ENCODE measurements at regions not wholly inside any gene's neighbourhood (a gene's known extent, or its start where the extent isn't known, plus 50 kb on each side); places are given as distances from the start of the nearest gene placed in this dataset.

DNA sequence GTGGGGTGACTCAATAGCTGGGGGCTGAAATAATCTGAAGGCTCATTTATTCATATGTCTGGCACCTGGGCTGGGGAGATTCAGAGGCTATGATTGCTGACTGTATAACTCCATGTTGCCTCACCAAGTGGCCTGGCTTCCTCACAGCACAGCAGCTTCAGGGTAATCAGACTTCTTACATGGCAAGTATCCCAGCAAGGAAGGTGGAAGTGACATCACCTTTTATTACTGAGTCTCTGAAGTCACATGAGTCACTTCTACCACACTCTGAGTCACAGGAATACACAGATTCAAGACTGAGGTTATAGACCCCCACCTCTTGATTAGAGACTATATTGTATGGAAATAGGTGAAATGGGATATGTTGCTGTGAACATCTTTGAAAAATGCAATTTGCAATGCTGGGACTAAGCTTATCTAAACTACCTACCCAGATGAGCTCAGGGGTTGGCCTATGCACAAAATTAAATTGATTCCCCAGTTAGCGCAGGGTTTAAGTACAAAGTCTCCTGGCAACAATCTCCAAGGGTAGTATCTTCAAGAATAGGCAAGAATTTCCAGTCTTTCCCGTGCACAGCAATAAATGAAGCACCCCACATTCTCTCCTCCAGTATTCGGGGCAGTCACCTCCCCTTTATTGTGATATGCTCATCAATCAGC is 553.1 kb downstream of the LRRC70 start:
- H3K4me2 ChIP-seq: no peak overlapping the region
- TF ChIP-seq, protein P1, sequence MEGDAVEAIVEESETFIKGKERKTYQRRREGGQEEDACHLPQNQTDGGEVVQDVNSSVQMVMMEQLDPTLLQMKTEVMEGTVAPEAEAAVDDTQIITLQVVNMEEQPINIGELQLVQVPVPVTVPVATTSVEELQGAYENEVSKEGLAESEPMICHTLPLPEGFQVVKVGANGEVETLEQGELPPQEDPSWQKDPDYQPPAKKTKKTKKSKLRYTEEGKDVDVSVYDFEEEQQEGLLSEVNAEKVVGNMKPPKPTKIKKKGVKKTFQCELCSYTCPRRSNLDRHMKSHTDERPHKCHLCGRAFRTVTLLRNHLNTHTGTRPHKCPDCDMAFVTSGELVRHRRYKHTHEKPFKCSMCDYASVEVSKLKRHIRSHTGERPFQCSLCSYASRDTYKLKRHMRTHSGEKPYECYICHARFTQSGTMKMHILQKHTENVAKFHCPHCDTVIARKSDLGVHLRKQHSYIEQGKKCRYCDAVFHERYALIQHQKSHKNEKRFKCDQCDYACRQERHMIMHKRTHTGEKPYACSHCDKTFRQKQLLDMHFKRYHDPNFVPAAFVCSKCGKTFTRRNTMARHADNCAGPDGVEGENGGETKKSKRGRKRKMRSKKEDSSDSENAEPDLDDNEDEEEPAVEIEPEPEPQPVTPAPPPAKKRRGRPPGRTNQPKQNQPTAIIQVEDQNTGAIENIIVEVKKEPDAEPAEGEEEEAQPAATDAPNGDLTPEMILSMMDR (conservative IDR thresholded peaks at IDR 0.05; ENCODE audit: low read depth, low read length): no peak
- H2AFZ ChIP-seq (ENCODE audit: low read depth): no peak overlapping the region

DNA sequence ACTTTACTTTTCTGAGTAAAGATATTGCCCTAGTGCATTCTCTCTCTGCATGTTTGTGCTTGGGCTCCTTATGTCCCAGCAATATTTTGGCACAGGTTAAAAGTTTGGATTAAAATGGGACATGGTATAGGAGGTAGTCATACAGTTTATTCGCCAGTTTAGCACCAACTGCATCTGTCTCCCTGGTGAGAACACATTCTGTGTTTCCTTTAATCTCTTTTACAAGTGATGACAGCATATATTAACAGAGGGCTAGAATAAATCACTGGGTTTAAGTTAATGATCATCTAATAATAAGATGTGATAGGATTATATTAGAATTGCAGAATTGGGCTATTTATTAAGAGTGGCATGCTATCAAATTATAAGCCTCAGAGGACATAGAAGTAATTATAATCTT is 550.1 kb downstream of the LRRC70 start:
- Histone ChIP-seq H2AFZ (ENCODE audit: low read depth) (no peak overlapping the region), H3K4me3 (IDR thresholded peaks at IDR 0.05; ENCODE audit: insufficient read depth, low read depth, low read length) (no peak overlapping the region), H3K9ac (no peak overlapping the region), H3K27ac (no peak overlapping the region), H3K27me3 (ENCODE audit: insufficient read depth, low read depth) (no peaks in the 10 kb centered on the region), H3K4me2 (no peak overlapping the region), H3K4me1 (ENCODE audit: low read depth, poor library complexity, severe bottlenecking) (no peaks in the 10 kb centered on the region), H4K20me1 (ENCODE audit: insufficient read depth) (no peaks in the 10 kb centered on the region), H3K36me3 (ENCODE audit: insufficient read depth) (no peaks in the 10 kb centered on the region), H3K79me2 (ENCODE audit: insufficient read depth, low read depth) (no peaks in the 10 kb centered on the region)
- TF ChIP-seq, protein P1 (conservative IDR thresholded peaks at IDR 0.05; ENCODE audit: low read depth, low read length): no peak

More for the DNA sequence above, 553.1 kb downstream of the LRRC70 start:
- no peaks in the 10 kb centered on the region for H3K36me3 ChIP-seq (ENCODE audit: insufficient read depth)
- H3K27ac ChIP-seq: no peak overlapping the region
- no peaks in the 10 kb centered on the region for H4K20me1 ChIP-seq (ENCODE audit: insufficient read depth)
- no peaks in the 10 kb centered on the region for H3K27me3 ChIP-seq (ENCODE audit: insufficient read depth, low read depth)
- H3K9ac ChIP-seq: no peak overlapping the region
- no peaks in the 10 kb centered on the region for H3K79me2 ChIP-seq (ENCODE audit: insufficient read depth, low read depth)
- H3K4me1 ChIP-seq (ENCODE audit: low read depth, poor library complexity, severe bottlenecking): no peaks in the 10 kb centered on the region
- no peak overlapping the region for H3K4me3 ChIP-seq (IDR thresholded peaks at IDR 0.05; ENCODE audit: insufficient read depth, low read depth, low read length)

DNA sequence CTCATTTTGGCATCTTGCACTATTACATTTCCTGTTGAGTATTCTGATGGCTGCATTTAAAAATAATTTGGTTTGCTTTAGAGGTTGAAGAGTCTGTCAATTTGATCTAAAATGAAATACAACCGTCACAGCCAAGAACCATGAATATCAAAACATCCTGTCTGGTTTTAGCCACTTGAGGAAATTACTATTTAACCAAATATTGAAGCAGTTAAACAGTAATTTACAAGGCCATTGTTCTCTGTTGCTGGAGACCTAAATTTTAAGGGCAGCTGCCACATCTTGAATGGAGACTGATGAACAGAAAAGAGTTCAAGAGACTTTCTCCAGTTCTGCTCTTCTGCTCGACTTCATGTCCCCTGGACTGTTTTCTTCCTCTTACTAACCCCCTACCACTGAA is 549.4 kb downstream of the LRRC70 start:
- H3K27ac ChIP-seq: no peak overlapping the region
- TF ChIP-seq, protein P1 (conservative IDR thresholded peaks at IDR 0.05; ENCODE audit: low read depth, low read length): no peak

GRCh38 chr5:63127054-63127453 is 548.4 kb downstream of the LRRC70 start:
- H3K4me2 ChIP-seq: no peak overlapping the region
- no peaks in the 10 kb centered on the region for H3K4me1 ChIP-seq (ENCODE audit: low read depth, poor library complexity, severe bottlenecking)

More for the DNA sequence above, 549.4 kb downstream of the LRRC70 start:
- H3K79me2 ChIP-seq (ENCODE audit: insufficient read depth, low read depth): no peaks in the 10 kb centered on the region
- H3K27me3 ChIP-seq (ENCODE audit: insufficient read depth, low read depth): no peaks in the 10 kb centered on the region
- H3K9ac ChIP-seq: no peak overlapping the region
- no peaks in the 10 kb centered on the region for H4K20me1 ChIP-seq (ENCODE audit: insufficient read depth)
- H3K4me2 ChIP-seq: no peak overlapping the region
- no peaks in the 10 kb centered on the region for H3K36me3 ChIP-seq (ENCODE audit: insufficient read depth)
- H3K4me3 ChIP-seq (IDR thresholded peaks at IDR 0.05; ENCODE audit: insufficient read depth, low read depth, low read length): no peak overlapping the region
- no peaks in the 10 kb centered on the region for H3K4me1 ChIP-seq (ENCODE audit: low read depth, poor library complexity, severe bottlenecking)
- H2AFZ ChIP-seq (ENCODE audit: low read depth): no peak overlapping the region

More at GRCh38 chr5:63127054-63127453, 548.4 kb downstream of the LRRC70 start:
- TF ChIP-seq, protein P1 (conservative IDR thresholded peaks at IDR 0.05; ENCODE audit: low read depth, low read length): no peak
- H3K27ac ChIP-seq: no peak overlapping the region
- H2AFZ ChIP-seq (ENCODE audit: low read depth): no peak overlapping the region
- no peaks in the 10 kb centered on the region for H3K36me3 ChIP-seq (ENCODE audit: insufficient read depth)
- H3K79me2 ChIP-seq (ENCODE audit: insufficient read depth, low read depth): no peaks in the 10 kb centered on the region
- no peaks in the 10 kb centered on the region for H4K20me1 ChIP-seq (ENCODE audit: insufficient read depth)
- H3K4me3 ChIP-seq (IDR thresholded peaks at IDR 0.05; ENCODE audit: insufficient read depth, low read depth, low read length): no peak overlapping the region
- H3K27me3 ChIP-seq (ENCODE audit: insufficient read depth, low read depth): no peaks in the 10 kb centered on the region
- H3K9ac ChIP-seq: no peak overlapping the region
